ENCODE measurements at regions not wholly inside any gene's neighbourhood (a gene's known extent, or its start where the extent isn't known, plus 50 kb on each side); places are given as distances from the start of the nearest gene placed in this dataset.

DNA sequence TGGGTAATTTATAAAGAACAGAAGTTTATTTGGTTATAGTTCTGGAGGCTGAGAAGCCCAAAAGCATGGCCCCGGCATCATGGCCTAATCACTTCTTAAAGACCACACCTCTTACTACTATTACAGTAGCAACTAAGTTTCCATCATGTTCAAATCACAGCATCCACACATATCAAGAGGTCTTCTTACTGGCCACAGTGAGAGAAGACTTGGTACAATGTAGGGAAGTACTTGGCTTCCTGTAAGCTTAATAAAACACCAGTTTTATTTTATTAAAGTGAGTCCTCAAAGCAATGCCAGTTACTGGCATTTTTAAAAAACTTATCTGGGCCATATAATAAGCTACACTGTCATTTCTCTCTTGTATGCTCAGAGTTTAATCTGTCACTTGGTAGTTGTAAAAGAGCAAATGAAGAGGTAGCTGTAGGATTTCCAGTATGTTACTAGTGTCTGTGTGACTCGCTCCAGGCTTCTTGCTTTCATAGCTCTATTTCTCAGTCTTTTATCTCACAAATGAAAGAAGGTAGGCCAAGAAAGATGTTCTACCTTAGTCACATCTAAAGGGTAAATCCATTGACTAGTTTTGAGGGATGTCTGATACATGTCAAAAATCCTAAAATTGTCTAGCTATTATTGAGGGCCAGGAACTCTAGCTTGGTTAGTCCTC lies 159.2 kb upstream of the CPEB2 start:
- TF ChIP-seq, protein P1, sequence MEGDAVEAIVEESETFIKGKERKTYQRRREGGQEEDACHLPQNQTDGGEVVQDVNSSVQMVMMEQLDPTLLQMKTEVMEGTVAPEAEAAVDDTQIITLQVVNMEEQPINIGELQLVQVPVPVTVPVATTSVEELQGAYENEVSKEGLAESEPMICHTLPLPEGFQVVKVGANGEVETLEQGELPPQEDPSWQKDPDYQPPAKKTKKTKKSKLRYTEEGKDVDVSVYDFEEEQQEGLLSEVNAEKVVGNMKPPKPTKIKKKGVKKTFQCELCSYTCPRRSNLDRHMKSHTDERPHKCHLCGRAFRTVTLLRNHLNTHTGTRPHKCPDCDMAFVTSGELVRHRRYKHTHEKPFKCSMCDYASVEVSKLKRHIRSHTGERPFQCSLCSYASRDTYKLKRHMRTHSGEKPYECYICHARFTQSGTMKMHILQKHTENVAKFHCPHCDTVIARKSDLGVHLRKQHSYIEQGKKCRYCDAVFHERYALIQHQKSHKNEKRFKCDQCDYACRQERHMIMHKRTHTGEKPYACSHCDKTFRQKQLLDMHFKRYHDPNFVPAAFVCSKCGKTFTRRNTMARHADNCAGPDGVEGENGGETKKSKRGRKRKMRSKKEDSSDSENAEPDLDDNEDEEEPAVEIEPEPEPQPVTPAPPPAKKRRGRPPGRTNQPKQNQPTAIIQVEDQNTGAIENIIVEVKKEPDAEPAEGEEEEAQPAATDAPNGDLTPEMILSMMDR (IDR thresholded peaks at IDR 0.05): no peak
- ATAC-seq (ENCODE audit: insufficient number of reproducible peaks, low FRiP score, low read depth) (no peak), DNase-seq (ENCODE audit: low spot score) (no peak)
- Histone ChIP-seq H3K27me3 (replicated peaks; ENCODE audit: insufficient read depth) (no peaks in the 10 kb centered on the region), H3K36me3 (no peaks in the 10 kb centered on the region), H3K27ac (peak overlapping the region; percentile 36 to 58), H3K4me3 (no peak overlapping the region), H3K9me3 (no peaks in the 10 kb centered on the region), H3K4me1 (ENCODE audit: control insufficient read depth in 1 of 2, low read depth in 2 of 2) (peaks cover 14 to 18% of the 10 kb centered on the region in 2 donors)

DNA sequence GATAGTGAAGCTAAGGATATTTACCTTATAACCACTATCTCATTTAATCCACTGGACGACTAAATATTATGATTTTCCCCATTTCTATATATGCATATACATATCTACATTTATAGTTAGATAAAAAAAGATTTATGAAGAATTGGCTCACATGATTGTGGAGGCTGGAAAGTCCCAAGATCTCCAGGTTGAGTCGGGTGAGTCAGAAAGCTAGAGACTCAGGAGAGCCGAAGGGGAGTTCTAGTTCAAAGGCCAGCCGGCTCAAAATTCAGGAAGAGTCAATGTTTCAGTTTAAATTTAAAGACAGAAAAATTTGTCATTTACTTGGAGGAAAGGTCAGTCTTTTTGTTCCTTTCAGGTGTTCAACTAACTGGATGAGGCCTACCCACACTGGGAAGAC lies 158.2 kb upstream of the CPEB2 start:
- H3K27ac ChIP-seq: no peak overlapping the region
- H3K27me3 ChIP-seq (replicated peaks; ENCODE audit: insufficient read depth): no peaks in the 10 kb centered on the region
- peaks cover 14 to 18% of the 10 kb centered on the region in 2 donors for H3K4me1 ChIP-seq (ENCODE audit: control insufficient read depth in 1 of 2, low read depth in 2 of 2)
- no peak overlapping the region for H3K4me3 ChIP-seq
- no peaks in the 10 kb centered on the region for H3K9me3 ChIP-seq
- TF ChIP-seq, protein P1 (IDR thresholded peaks at IDR 0.05): no peak
- no peaks in the 10 kb centered on the region for H3K36me3 ChIP-seq
- ATAC-seq (ENCODE audit: insufficient number of reproducible peaks, low FRiP score, low read depth) (no peak), DNase-seq (ENCODE audit: low spot score) (no peak)

DNA sequence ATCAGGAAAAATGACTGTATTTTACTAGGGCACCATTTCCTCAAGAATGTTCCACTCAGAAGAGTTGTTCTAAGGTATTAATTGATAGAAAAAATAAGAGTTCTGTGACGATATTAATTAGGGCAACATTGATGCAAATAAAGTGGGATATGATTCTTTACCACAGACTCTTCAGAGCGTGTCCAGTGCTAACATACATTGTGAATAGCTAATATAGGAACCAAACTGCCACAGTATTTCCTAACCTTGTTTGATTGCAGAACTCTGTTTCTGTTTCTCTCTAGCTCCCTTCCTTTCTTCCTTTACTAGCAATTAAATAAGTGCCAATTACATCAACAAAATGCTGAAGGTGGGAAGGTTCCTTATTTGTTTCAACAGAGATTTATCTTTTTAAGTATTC lies 154.1 kb upstream of the CPEB2 start:
- Histone ChIP-seq H3K9me3 (no peaks in the 10 kb centered on the region), H3K27ac (no peak overlapping the region)

DNA sequence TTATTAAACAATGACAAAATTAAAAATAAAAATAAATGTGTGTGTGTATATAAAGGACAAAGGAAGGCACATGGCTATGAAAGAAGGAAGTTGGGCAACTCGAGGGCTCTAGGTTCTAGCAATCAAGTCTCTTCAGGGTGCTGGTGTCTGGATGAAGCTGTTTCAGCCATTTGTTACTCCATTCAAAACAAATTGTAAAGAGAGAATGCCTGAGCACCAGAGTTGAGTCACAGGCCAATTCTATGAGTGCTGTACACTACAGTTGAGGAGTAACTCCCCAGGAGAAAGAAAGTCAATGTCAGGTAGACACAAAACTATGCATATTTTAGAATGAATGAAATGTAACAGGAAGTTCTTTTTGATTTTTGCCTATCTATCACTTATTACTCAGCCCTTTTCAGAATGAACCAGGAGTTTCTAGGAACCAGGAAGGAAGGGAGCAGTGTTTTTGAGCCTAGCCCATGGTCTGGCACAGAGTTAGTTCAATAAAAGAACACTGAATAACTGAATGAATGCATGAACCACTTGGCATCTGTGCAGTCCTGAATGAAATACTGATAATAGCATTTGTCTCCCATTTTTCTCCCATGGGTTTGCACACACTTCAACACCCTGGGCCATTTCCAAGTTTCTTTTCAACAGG lies 151.7 kb upstream of the CPEB2 start:
- Histone ChIP-seq H3K27me3 (replicated peaks; ENCODE audit: insufficient read depth) (no peaks in the 10 kb centered on the region), H3K4me1 (ENCODE audit: control insufficient read depth in 1 of 2, low read depth in 2 of 2) (peaks cover 0 to 8% of the 10 kb centered on the region in 2 donors), H3K9me3 (no peaks in the 10 kb centered on the region), H3K27ac (no peak overlapping the region), H3K4me3 (no peak overlapping the region), H3K36me3 (no peaks in the 10 kb centered on the region)
- DNase-seq (ENCODE audit: low spot score) (no peak), ATAC-seq (ENCODE audit: insufficient number of reproducible peaks, low FRiP score, low read depth) (no peak)
- TF ChIP-seq, protein P1 (IDR thresholded peaks at IDR 0.05): no peak

More for the DNA sequence above, 154.1 kb upstream of the CPEB2 start:
- H3K4me3 ChIP-seq: no peak overlapping the region
- no peaks in the 10 kb centered on the region for H3K27me3 ChIP-seq (replicated peaks; ENCODE audit: insufficient read depth)
- TF ChIP-seq, protein P1 (IDR thresholded peaks at IDR 0.05): no peak
- ATAC-seq (ENCODE audit: insufficient number of reproducible peaks, low FRiP score, low read depth) (no peak), DNase-seq (ENCODE audit: low spot score) (no peak)
- no peaks in the 10 kb centered on the region for H3K36me3 ChIP-seq
- H3K4me1 ChIP-seq (ENCODE audit: control insufficient read depth in 1 of 2, low read depth in 2 of 2): peaks cover 0 to under 1% of the 10 kb centered on the region in 2 donors

DNA sequence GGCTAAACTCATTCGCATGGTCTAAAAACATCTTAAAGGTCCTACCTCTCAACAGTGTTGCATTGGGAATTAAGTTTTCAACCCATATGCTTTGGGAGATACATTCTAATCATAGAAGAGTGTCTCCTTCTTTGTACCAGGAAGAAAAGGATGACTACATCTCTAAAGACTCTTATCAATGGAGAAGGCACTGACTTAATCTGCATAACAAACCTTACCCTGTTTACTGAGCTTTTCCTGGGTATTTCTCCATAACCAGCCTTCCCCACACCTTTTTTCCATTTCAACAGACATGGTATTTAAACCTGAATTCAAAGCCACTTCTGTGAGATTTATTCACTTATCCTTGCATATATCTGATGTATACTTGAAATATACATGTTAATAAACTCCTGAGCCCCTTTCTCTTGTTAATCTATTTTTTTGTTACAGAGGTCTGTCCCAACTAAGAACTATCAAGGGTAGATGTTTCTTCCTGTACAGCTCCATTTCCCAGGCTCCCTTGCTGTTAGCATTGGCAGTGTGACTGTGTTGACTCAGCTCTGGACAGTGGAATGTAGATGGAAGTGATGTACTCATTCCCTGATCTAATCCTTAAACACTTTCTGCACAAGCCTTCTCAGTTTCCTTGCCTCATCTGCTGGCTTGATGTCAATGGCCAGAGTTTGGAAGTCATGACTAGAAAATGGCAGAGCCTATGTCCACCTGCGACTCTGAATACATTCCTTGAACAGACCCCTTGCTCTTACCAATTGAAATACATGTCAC lies 148.9 kb upstream of the CPEB2 start:
- Histone ChIP-seq H3K9me3 (no peaks in the 10 kb centered on the region), H3K27ac (peak overlapping the region in 1 of 2 donors; percentile 0), H3K27me3 (replicated peaks; ENCODE audit: insufficient read depth) (no peaks in the 10 kb centered on the region), H3K4me3 (no peak overlapping the region), H3K4me1 (ENCODE audit: control insufficient read depth in 1 of 2, low read depth in 2 of 2) (peaks cover 2 to 14% of the 10 kb centered on the region in 2 donors), H3K36me3 (no peaks in the 10 kb centered on the region)
- ATAC-seq (ENCODE audit: insufficient number of reproducible peaks, low FRiP score, low read depth) (no peak), DNase-seq (ENCODE audit: low spot score) (no peak)
- TF ChIP-seq, protein P1 (IDR thresholded peaks at IDR 0.05): no peak

All from thoracic aorta (tissue), 2 donors.